ENCODE measurements at regions not wholly inside any gene's neighbourhood (a gene's known extent, or its start where the extent isn't known, plus 50 kb on each side); places are given as distances from the start of the nearest gene placed in this dataset.

GRCh38 chr4:163660636-163661035 lies 166.1 kb downstream of the TMA16 start:
- Histone ChIP-seq H3K27me3 (no peaks in the 10 kb centered on the region), H4K20me1 (no peaks in the 10 kb centered on the region), H3K4me3 (no peak overlapping the region), H3K9me3 (0 out of 2 replicates have a peak, but pooled peaks cover 4% of the 10 kb centered on the region), H3K9ac (no peak overlapping the region), H3K4me1 (peaks cover 45% of the 10 kb centered on the region), H3K4me2 (no peak overlapping the region), H3K27ac (no peak overlapping the region), H3K36me3 (no peaks in the 10 kb centered on the region)
- TF ChIP-seq Cebpa-rat (IDR thresholded peaks at IDR 0.05): no peak

- Histone ChIP-seq H3K9me3 (no peaks in the 10 kb centered on the region), H3K27me3 (no peaks in the 10 kb centered on the region), H3K27ac (peak overlapping the region; percentile 67), H3K9ac (0 out of 2 replicates have a peak overlapping the region, but pooled peaks have one; percentile 8), H3K36me3 (no peaks in the 10 kb centered on the region), H3K4me2 (peak overlapping the region; percentile 58), H3K4me1 (peaks cover 61% of the 10 kb centered on the region), H4K20me1 (no peaks in the 10 kb centered on the region), H3K4me3 (no peak overlapping the region)
- TF ChIP-seq Cebpa-rat (IDR thresholded peaks at IDR 0.05): no peak
Observed at GRCh38 chr4:163662768-163663167, 168.3 kb downstream of the TMA16 start.

- Histone ChIP-seq H3K27me3 (no peaks in the 10 kb centered on the region), H3K9ac (no peak overlapping the region; the same call in 1 of the 2 replicates), H4K20me1 (no peaks in the 10 kb centered on the region), H3K36me3 (no peaks in the 10 kb centered on the region), H3K9me3 (no peaks in the 10 kb centered on the region), H3K4me1 (peaks cover 61% of the 10 kb centered on the region), H3K4me2 (peak overlapping the region; percentile 58), H3K4me3 (no peak overlapping the region), H3K27ac (peak overlapping the region; percentile 69)
- TF ChIP-seq Cebpa-rat (IDR thresholded peaks at IDR 0.05): no peak
Observed at GRCh38 chr4:163663454-163664225, 169.2 kb downstream of the TMA16 start.

- H3K9ac ChIP-seq: no peak overlapping the region
- peaks cover 61% of the 10 kb centered on the region for H3K4me1 ChIP-seq
- no peaks in the 10 kb centered on the region for H3K9me3 ChIP-seq
- H3K27me3 ChIP-seq: no peaks in the 10 kb centered on the region
- H4K20me1 ChIP-seq: no peaks in the 10 kb centered on the region
- H3K36me3 ChIP-seq: no peaks in the 10 kb centered on the region
- peak overlapping the region; percentile 58; the same call in 1 of the 2 replicates for H3K4me2 ChIP-seq
- no peak for TF ChIP-seq Cebpa-rat (IDR thresholded peaks at IDR 0.05)
- peak overlapping the region; percentile 69; the same call in 1 of the 2 replicates for H3K27ac ChIP-seq
- H3K4me3 ChIP-seq: no peak overlapping the region
Observed at GRCh38 chr4:163665101-163665500, 170.6 kb downstream of the TMA16 start.

- Histone ChIP-seq H3K27ac (peak overlapping the region; percentile 69; the same call in 1 of the 2 replicates), H3K4me2 (peak overlapping the region; percentile 58; the same call in 1 of the 2 replicates), H3K9me3 (no peaks in the 10 kb centered on the region)
Observed at GRCh38 chr4:163665521-163666331, 171.2 kb downstream of the TMA16 start.

GRCh38 chr4:163666332-163666873 lies 171.9 kb downstream of the TMA16 start:
- H3K9me3 ChIP-seq: no peaks in the 10 kb centered on the region
- H3K4me2 ChIP-seq: peak overlapping the region; percentile 37
- H3K27me3 ChIP-seq: no peaks in the 10 kb centered on the region
- no peak overlapping the region; the same call in 1 of the 2 replicates for H3K27ac ChIP-seq
- H4K20me1 ChIP-seq: no peaks in the 10 kb centered on the region
- TF ChIP-seq Cebpa-rat (IDR thresholded peaks at IDR 0.05): no peak
- H3K4me3 ChIP-seq: no peak overlapping the region
- peaks cover 57% of the 10 kb centered on the region for H3K4me1 ChIP-seq
- no peaks in the 10 kb centered on the region for H3K36me3 ChIP-seq
- H3K9ac ChIP-seq: no peak overlapping the region

More at GRCh38 chr4:163665521-163666331, 171.2 kb downstream of the TMA16 start:
- H3K9ac ChIP-seq: no peak overlapping the region
- H3K4me1 ChIP-seq: peaks cover 61% of the 10 kb centered on the region
- no peaks in the 10 kb centered on the region for H3K27me3 ChIP-seq
- H3K4me3 ChIP-seq: no peak overlapping the region
- TF ChIP-seq Cebpa-rat (IDR thresholded peaks at IDR 0.05): no peak
- no peaks in the 10 kb centered on the region for H4K20me1 ChIP-seq
- H3K36me3 ChIP-seq: no peaks in the 10 kb centered on the region

- Histone ChIP-seq H3K9me3 (no peaks in the 10 kb centered on the region), H3K36me3 (no peaks in the 10 kb centered on the region), H3K4me1 (no peaks in the 10 kb centered on the region; the same call in 1 of the 2 replicates), H3K27me3 (no peaks in the 10 kb centered on the region), H4K20me1 (no peaks in the 10 kb centered on the region), H3K9ac (no peak overlapping the region), H3K27ac (no peak overlapping the region), H3K4me3 (no peak overlapping the region), H3K4me2 (no peak overlapping the region)
- TF ChIP-seq Cebpa-rat (IDR thresholded peaks at IDR 0.05): no peak
Observed at GRCh38 chr4:163672751-163673150, 178.3 kb downstream of the TMA16 start.

GRCh38 chr4:163673848-163674697 lies 179.6 kb downstream of the TMA16 start:
- Histone ChIP-seq H3K27me3 (no peaks in the 10 kb centered on the region), H3K9me3 (no peaks in the 10 kb centered on the region), H3K4me3 (no peak overlapping the region), H3K9ac (no peak overlapping the region), H3K4me1 (no peaks in the 10 kb centered on the region; the same call in 1 of the 2 replicates), H3K36me3 (no peaks in the 10 kb centered on the region), H3K4me2 (no peak overlapping the region), H4K20me1 (no peaks in the 10 kb centered on the region), H3K27ac (no peak overlapping the region)
- no peak for TF ChIP-seq Cebpa-rat (IDR thresholded peaks at IDR 0.05)

GRCh38 chr4:163679189-163679588 lies 184.7 kb downstream of the TMA16 start:
- TF ChIP-seq Cebpa-rat (IDR thresholded peaks at IDR 0.05): no peak
- Histone ChIP-seq H3K4me1 (no peaks in the 10 kb centered on the region; the same call in 1 of the 2 replicates), H3K27ac (no peak overlapping the region), H4K20me1 (no peaks in the 10 kb centered on the region), H3K4me2 (no peak overlapping the region), H3K9me3 (no peaks in the 10 kb centered on the region), H3K4me3 (no peak overlapping the region), H3K9ac (no peak overlapping the region), H3K36me3 (no peaks in the 10 kb centered on the region), H3K27me3 (no peaks in the 10 kb centered on the region)

Data from BLaER1 (cell line).